ENCODE measurements at regions not wholly inside any gene's neighbourhood (a gene's known extent, or its start where the extent isn't known, plus 50 kb on each side); places are given as distances from the start of the nearest gene placed in this dataset.

GRCh38 chr2:40558761-40559160, 106.9 kb upstream of the SLC8A1 start:
- no peak for TF ChIP-seq CTCF (IDR thresholded peaks at IDR 0.05 in 8 of 11, conservative IDR thresholded peaks at IDR 0.05 in 3 of 11)
- no peak for TF ChIP-seq POLR2A (IDR thresholded peaks at IDR 0.05)
- peak in 1 of 3 donors; percentile 40 for TF ChIP-seq POLR2AphosphoS5 (IDR thresholded peaks at IDR 0.05)
